ENCODE measurements at regions not wholly inside any gene's neighbourhood (a gene's known extent, or its start where the extent isn't known, plus 50 kb on each side); places are given as distances from the start of the nearest gene placed in this dataset.

DNA sequence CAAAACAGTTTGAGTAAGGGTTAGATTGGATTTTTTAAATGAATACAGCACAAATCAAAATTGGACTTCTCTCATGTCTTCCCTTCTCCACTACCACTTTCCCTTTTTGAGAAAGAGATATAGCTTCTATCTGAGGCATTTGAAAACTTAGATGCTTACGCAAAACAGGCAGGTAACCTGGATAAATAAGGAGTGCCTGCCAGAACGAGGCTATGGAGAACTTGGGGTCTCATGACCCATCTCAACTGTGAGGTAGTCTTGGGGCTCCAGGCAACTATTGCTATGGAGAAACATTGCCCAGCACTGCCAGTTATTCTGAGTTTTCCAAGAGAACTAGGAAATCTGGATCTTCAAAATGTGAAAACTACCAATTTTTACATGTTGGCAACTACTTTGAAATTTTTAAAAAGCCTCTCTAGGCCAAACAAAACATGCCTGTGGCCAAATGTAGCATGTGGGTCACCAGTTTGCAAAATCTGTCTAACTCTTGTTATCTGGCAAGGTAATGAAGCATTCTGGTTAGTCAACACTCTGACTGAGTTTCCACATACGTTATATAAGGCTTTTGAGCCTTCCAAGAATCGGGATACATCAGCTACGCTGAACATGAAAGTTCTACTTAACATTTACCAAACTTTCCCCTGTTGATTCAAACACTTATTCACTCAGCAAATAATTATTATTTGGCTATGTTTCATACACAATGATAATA is 752.7 kb downstream of the KCNA4 start:
- Mint-ChIP-seq H3K9me3 (ENCODE audit: unreplicated experiment) (no peaks in the 10 kb centered on the region), H3K4me1 (ENCODE audit: low read depth, unreplicated experiment) (peaks cover 6% of the 10 kb centered on the region), H3K27ac (ENCODE audit: unreplicated experiment) (no peak overlapping the region), H3K36me3 (ENCODE audit: insufficient read depth, unreplicated experiment) (no peaks in the 10 kb centered on the region), H3K4me3 (ENCODE audit: unreplicated experiment) (no peak overlapping the region), H3K27me3 (ENCODE audit: insufficient read depth, unreplicated experiment) (no peaks in the 10 kb centered on the region)
- no peaks in the 10 kb centered on the region; the same call in 1 of the 2 replicates for H3K9me3 ChIP-seq
- H3K4me1 ChIP-seq, result no peaks in the 10 kb centered on the region
- TF ChIP-seq CTCF (IDR thresholded peaks at IDR 0.05; ENCODE audit: insufficient read depth in 1 of 2, low read depth in 1 of 2, low read length in 1 of 2, severe bottlenecking in 1 of 2, unreplicated experiment in 1 of 2), result no peak
- intact Hi-C loops (cut with micrococcal nuclease; ENCODE audit: unreplicated experiment), result no loop called here
- H3K36me3 ChIP-seq (ENCODE audit: control insufficient read depth, insufficient read depth, low read length), result no peaks in the 10 kb centered on the region
- no peaks in the 10 kb centered on the region for H3K27me3 ChIP-seq (replicated peaks; ENCODE audit: control insufficient read depth, insufficient read depth, low read length)
- DNase-seq, result no peak
- ChIA-PET CTCF (no interaction called here), POLR2A (no interaction called here)
- no peak overlapping the region for H3K4me3 ChIP-seq (ENCODE audit: low read depth, low read length)
- BruUV-seq (replicated peaks), result no TSS peak

- H3K9me3 Mint-ChIP-seq (ENCODE audit: unreplicated experiment), result no peaks in the 10 kb centered on the region
- ChIA-PET POLR2A (no interaction called here), CTCF (interaction anchor here (0.5 kb wide), 1 partner anchor 70 kb away, joined by 8 read pairs; no protein-coding TSS in a partner anchor)
- BruUV-seq (replicated peaks), result no TSS peak
- H3K36me3 Mint-ChIP-seq (ENCODE audit: insufficient read depth, unreplicated experiment), result no peaks in the 10 kb centered on the region
- no peak for DNase-seq
- Histone ChIP-seq H3K27me3 (replicated peaks; ENCODE audit: control insufficient read depth, insufficient read depth, low read length) (no peaks in the 10 kb centered on the region), H3K36me3 (ENCODE audit: control insufficient read depth, insufficient read depth, low read length) (no peaks in the 10 kb centered on the region), H3K9me3 (no peaks in the 10 kb centered on the region; the same call in 1 of the 2 replicates), H3K4me1 (no peaks in the 10 kb centered on the region), H3K4me3 (ENCODE audit: low read depth, low read length) (no peak overlapping the region)
- no peak overlapping the region for H3K4me3 Mint-ChIP-seq (ENCODE audit: unreplicated experiment)
- H3K27ac Mint-ChIP-seq (ENCODE audit: unreplicated experiment), result no peak overlapping the region
- H3K27me3 Mint-ChIP-seq (ENCODE audit: insufficient read depth, unreplicated experiment), result no peaks in the 10 kb centered on the region
- intact Hi-C loops (cut with micrococcal nuclease; ENCODE audit: unreplicated experiment), result loop anchor here (1.0 kb wide), 1 partner anchor 67 kb away; no protein-coding TSS in a partner anchor
- TF ChIP-seq CTCF (IDR thresholded peaks at IDR 0.05; ENCODE audit: insufficient read depth in 1 of 2, low read depth in 1 of 2, low read length in 1 of 2, severe bottlenecking in 1 of 2, unreplicated experiment in 1 of 2), result no peak
- peaks cover 6% of the 10 kb centered on the region for H3K4me1 Mint-ChIP-seq (ENCODE audit: low read depth, unreplicated experiment)
These were observed 755.0 kb downstream of the KCNA4 start for GRCh38 chr11:29261831-29262230.

DNA sequence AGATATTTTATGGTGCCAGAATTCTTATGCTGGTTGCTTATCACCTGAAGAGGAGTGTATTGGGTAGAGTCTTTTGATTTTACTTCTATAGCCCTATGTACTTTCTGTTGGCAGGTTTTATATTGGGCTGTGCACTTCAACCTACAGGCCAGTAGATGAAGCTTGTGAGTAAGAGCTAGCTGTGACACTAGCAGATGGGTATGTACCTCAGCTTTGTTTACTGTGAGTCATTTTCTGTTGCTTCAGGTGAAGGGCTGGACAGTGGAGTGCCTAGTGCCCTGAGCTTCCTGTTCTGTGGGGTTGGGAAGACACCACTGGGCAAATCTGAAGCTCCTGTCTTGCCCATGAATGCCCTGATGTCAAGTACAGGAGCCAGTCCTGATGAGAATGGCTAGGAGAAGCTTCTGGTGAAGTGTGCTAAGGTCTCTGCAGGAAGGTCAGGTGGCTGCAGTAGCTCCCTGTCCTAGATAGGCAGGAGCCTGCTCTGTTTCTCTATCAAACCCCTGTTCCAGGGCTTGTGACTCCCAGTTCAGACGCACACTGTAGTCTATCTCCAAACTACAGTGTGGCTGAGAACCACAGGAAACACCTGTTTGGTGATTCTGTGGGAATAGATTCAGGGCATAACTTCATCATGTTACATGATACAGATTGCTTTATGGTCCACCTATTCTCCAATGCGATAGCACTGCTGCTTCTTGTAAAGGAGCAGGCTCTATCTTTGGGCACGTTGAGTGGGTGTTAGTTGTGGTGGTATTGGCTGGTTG is 755.7 kb downstream of the KCNA4 start:
- Mint-ChIP-seq H3K27ac (ENCODE audit: unreplicated experiment) (no peak overlapping the region), H3K9me3 (ENCODE audit: unreplicated experiment) (no peaks in the 10 kb centered on the region), H3K4me1 (ENCODE audit: low read depth, unreplicated experiment) (peaks cover 6% of the 10 kb centered on the region), H3K27me3 (ENCODE audit: insufficient read depth, unreplicated experiment) (no peaks in the 10 kb centered on the region), H3K4me3 (ENCODE audit: unreplicated experiment) (no peak overlapping the region), H3K36me3 (ENCODE audit: insufficient read depth, unreplicated experiment) (no peaks in the 10 kb centered on the region)
- Histone ChIP-seq H3K4me3 (ENCODE audit: low read depth, low read length) (no peak overlapping the region), H3K27me3 (replicated peaks; ENCODE audit: control insufficient read depth, insufficient read depth, low read length) (no peaks in the 10 kb centered on the region), H3K4me1 (no peaks in the 10 kb centered on the region), H3K9me3 (no peaks in the 10 kb centered on the region; the same call in 1 of the 2 replicates), H3K36me3 (ENCODE audit: control insufficient read depth, insufficient read depth, low read length) (no peaks in the 10 kb centered on the region)
- DNase-seq, result peak; percentile 40 to 49
- ChIA-PET CTCF (interaction anchor here (0.5 to 1.4 kb wide), 6 partner anchors 43 to 241 kb away, joined by 3 to 8 read pairs (median 4); no protein-coding TSS in a partner anchor), POLR2A (no interaction called here)
- peak in 1 of 2 experiments; percentile 49 for TF ChIP-seq CTCF (IDR thresholded peaks at IDR 0.05; ENCODE audit: insufficient read depth in 1 of 2, low read depth in 1 of 2, low read length in 1 of 2, severe bottlenecking in 1 of 2, unreplicated experiment in 1 of 2)
- intact Hi-C loops (cut with micrococcal nuclease; ENCODE audit: unreplicated experiment), result loop anchor here (1.0 kb wide), 1 partner anchor 68 kb away; no protein-coding TSS in a partner anchor
- BruUV-seq (replicated peaks), result no TSS peak

Data from Caco-2 (cell line).